ENCODE measurements at regions not wholly inside any gene's neighbourhood (a gene's known extent, or its start where the extent isn't known, plus 50 kb on each side); places are given as distances from the start of the nearest gene placed in this dataset.

DNA sequence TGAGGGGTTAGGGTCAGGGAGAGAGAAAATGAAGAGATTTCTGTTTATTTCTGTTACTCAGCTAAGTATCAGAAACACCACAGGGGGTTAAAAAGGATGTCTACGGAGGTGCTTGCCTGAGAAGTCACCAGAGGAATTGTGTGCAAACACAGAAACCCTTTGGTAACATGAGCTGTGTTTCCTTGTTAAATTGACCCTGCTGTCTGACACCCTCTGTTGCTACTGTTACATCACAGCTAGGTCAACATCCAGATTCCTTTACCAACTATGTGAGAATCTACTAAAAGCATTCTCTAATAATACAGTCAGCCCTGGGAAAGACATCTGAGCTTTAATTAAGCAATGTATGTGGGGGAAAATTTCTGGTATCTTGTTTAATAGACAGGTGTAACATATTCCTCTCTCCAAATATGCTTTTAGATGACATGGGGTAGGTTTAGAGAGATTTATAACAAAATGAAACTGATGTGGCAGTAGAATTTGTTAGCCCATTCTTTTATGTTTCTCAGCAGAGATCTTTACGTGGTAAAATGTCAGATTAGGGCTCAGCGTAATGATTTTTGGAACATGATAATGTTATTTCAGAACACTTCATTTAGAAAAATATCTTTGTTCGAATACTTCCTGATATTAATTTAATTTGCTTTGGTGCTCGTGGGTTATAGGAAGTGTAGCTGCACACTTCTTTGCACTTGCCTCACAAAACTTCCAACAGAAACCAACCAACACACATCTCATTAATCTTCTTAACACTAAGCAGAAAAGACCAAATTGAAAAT is 168.0 kb upstream of the AHR start:
- Histone ChIP-seq H2AFZ (ENCODE audit: low read depth, low read length) (no peak overlapping the region), H3K9me3 (ENCODE audit: insufficient read depth, low read depth, low read length) (no peaks in the 10 kb centered on the region), H3K27me3 (ENCODE audit: insufficient read depth, low read length) (no peaks in the 10 kb centered on the region), H3K27ac (ENCODE audit: low read depth, low read length) (no peak overlapping the region), H3K36me3 (ENCODE audit: insufficient read depth, low read length) (no peaks in the 10 kb centered on the region), H3K4me1 (ENCODE audit: insufficient read depth, low read length) (peaks cover 3% of the 10 kb centered on the region), H3K4me3 (ENCODE audit: insufficient read depth, low read depth, low read length) (no peak overlapping the region), H3K9ac (ENCODE audit: low read length) (no peak overlapping the region), H3K4me2 (ENCODE audit: low read length) (peak overlapping the region; percentile 42), H3K79me2 (ENCODE audit: insufficient read depth, low read length) (no peaks in the 10 kb centered on the region), H4K20me1 (ENCODE audit: insufficient read depth, low read length) (no peaks in the 10 kb centered on the region)
- Mint-ChIP-seq H3K4me3 (ENCODE audit: unreplicated experiment) (no peak overlapping the region), H3K36me3 (ENCODE audit: low read depth, unreplicated experiment) (no peaks in the 10 kb centered on the region), H3K4me1 (ENCODE audit: low read depth, unreplicated experiment) (peaks cover 11% of the 10 kb centered on the region), H3K9me3 (ENCODE audit: unreplicated experiment) (no peaks in the 10 kb centered on the region), H3K27ac (ENCODE audit: unreplicated experiment) (peak overlapping the region; percentile 67), H3K27me3 (ENCODE audit: low read depth, unreplicated experiment) (no peaks in the 10 kb centered on the region)
- FAIRE-seq: no peak
- TF ChIP-seq, protein P1, sequence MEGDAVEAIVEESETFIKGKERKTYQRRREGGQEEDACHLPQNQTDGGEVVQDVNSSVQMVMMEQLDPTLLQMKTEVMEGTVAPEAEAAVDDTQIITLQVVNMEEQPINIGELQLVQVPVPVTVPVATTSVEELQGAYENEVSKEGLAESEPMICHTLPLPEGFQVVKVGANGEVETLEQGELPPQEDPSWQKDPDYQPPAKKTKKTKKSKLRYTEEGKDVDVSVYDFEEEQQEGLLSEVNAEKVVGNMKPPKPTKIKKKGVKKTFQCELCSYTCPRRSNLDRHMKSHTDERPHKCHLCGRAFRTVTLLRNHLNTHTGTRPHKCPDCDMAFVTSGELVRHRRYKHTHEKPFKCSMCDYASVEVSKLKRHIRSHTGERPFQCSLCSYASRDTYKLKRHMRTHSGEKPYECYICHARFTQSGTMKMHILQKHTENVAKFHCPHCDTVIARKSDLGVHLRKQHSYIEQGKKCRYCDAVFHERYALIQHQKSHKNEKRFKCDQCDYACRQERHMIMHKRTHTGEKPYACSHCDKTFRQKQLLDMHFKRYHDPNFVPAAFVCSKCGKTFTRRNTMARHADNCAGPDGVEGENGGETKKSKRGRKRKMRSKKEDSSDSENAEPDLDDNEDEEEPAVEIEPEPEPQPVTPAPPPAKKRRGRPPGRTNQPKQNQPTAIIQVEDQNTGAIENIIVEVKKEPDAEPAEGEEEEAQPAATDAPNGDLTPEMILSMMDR (IDR thresholded peaks at IDR 0.05; ENCODE audit: insufficient read depth, low read depth, low read length): no peak
- no peak for TF ChIP-seq EZH2 (IDR thresholded peaks at IDR 0.05; ENCODE audit: insufficient read depth, low read length)
- DNase-seq (ENCODE audit: low read depth): peak; percentile 87

DNA sequence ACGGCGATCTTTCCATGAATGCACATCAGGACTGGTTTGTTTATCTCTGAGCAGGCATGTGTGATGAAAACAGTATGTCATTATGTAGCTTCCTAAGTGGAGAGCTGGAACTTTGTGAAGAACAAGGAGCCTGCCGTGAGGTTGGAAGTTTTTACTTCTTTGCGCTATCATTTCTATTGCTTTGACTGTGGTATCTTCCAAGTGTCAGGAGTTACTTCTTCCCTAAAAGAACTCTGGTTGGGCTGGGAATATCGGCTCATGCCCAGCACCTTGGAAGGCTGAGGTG is 167.4 kb upstream of the AHR start:
- Histone ChIP-seq H3K9me3 (ENCODE audit: insufficient read depth, low read depth, low read length) (no peaks in the 10 kb centered on the region), H3K4me3 (ENCODE audit: insufficient read depth, low read depth, low read length) (no peak overlapping the region), H3K4me1 (ENCODE audit: insufficient read depth, low read length) (peaks cover 3% of the 10 kb centered on the region), H3K36me3 (ENCODE audit: insufficient read depth, low read length) (no peaks in the 10 kb centered on the region), H3K79me2 (ENCODE audit: insufficient read depth, low read length) (no peaks in the 10 kb centered on the region), H3K27me3 (ENCODE audit: insufficient read depth, low read length) (no peaks in the 10 kb centered on the region), H3K9ac (ENCODE audit: low read length) (no peak overlapping the region), H3K4me2 (ENCODE audit: low read length) (peak overlapping the region; percentile 42), H4K20me1 (ENCODE audit: insufficient read depth, low read length) (no peaks in the 10 kb centered on the region), H2AFZ (ENCODE audit: low read depth, low read length) (no peak overlapping the region), H3K27ac (ENCODE audit: low read depth, low read length) (no peak overlapping the region)
- TF ChIP-seq, protein P1 (IDR thresholded peaks at IDR 0.05; ENCODE audit: insufficient read depth, low read depth, low read length): no peak
- TF ChIP-seq EZH2 (IDR thresholded peaks at IDR 0.05; ENCODE audit: insufficient read depth, low read length): no peak
- no peaks in the 10 kb centered on the region for H3K9me3 Mint-ChIP-seq (ENCODE audit: unreplicated experiment)
- H3K36me3 Mint-ChIP-seq (ENCODE audit: low read depth, unreplicated experiment): no peaks in the 10 kb centered on the region
- H3K4me1 Mint-ChIP-seq (ENCODE audit: low read depth, unreplicated experiment): peaks cover 11% of the 10 kb centered on the region
- DNase-seq (ENCODE audit: low read depth) (peak; percentile 47), FAIRE-seq (no peak)
- H3K27ac Mint-ChIP-seq (ENCODE audit: unreplicated experiment): peak overlapping the region; percentile 67
- no peaks in the 10 kb centered on the region for H3K27me3 Mint-ChIP-seq (ENCODE audit: low read depth, unreplicated experiment)
- H3K4me3 Mint-ChIP-seq (ENCODE audit: unreplicated experiment): no peak overlapping the region

DNA sequence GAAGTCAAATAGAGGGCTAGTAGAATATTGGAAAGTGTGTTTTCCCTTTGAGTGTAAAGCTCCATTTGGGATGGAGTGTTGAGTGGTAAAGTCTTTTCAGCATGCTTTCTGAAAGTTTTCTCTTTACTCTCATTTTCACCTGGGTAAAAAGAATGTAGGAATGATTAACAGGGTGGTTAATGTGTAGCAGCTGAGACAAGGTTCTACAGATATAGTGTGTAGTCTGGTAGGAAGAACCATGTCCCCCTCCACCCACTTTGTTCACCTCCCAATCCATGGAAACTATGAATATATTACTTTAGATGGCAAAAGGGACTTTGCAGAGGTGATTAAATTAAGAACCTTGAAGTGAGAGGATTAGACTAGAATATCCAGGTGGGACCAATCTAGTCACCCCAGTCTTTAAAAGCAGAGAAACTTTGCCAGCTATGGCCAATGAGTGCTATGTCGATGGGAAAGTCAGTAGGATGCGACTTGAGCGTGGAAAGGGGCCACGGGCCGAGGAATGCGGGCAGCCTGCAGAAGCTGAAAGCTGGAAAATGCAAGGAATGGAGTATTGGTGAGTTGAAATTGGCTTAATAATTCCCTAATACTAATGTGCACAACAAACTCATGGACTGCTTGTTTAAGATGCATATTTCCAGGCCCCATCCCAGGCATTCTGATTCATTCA is 166.3 kb upstream of the AHR start:
- FAIRE-seq: no peak
- Histone ChIP-seq H3K4me1 (ENCODE audit: insufficient read depth, low read length) (peaks cover 3% of the 10 kb centered on the region), H3K27me3 (ENCODE audit: insufficient read depth, low read length) (no peaks in the 10 kb centered on the region), H2AFZ (ENCODE audit: low read depth, low read length) (no peak overlapping the region), H4K20me1 (ENCODE audit: insufficient read depth, low read length) (no peaks in the 10 kb centered on the region), H3K27ac (ENCODE audit: low read depth, low read length) (no peak overlapping the region), H3K36me3 (ENCODE audit: insufficient read depth, low read length) (no peaks in the 10 kb centered on the region), H3K4me3 (ENCODE audit: insufficient read depth, low read depth, low read length) (no peak overlapping the region), H3K9ac (ENCODE audit: low read length) (no peak overlapping the region), H3K79me2 (ENCODE audit: insufficient read depth, low read length) (no peaks in the 10 kb centered on the region), H3K9me3 (ENCODE audit: insufficient read depth, low read depth, low read length) (no peaks in the 10 kb centered on the region), H3K4me2 (ENCODE audit: low read length) (no peak overlapping the region)
- TF ChIP-seq, protein P1 (IDR thresholded peaks at IDR 0.05; ENCODE audit: insufficient read depth, low read depth, low read length): no peak
- TF ChIP-seq EZH2 (IDR thresholded peaks at IDR 0.05; ENCODE audit: insufficient read depth, low read length): no peak
- Mint-ChIP-seq H3K9me3 (ENCODE audit: unreplicated experiment) (no peaks in the 10 kb centered on the region), H3K27ac (ENCODE audit: unreplicated experiment) (no peak overlapping the region), H3K36me3 (ENCODE audit: low read depth, unreplicated experiment) (no peaks in the 10 kb centered on the region), H3K27me3 (ENCODE audit: low read depth, unreplicated experiment) (no peaks in the 10 kb centered on the region), H3K4me3 (ENCODE audit: unreplicated experiment) (no peak overlapping the region), H3K4me1 (ENCODE audit: low read depth, unreplicated experiment) (peaks cover 11% of the 10 kb centered on the region)
- no peak for DNase-seq (ENCODE audit: low read depth)
